K562 (cell line): ENCODE measurements at regions not wholly inside any gene's neighbourhood (a gene's known extent, or its start where the extent isn't known, plus 50 kb on each side); places are given as distances from the start of the nearest gene placed in this dataset.
"Not testable (repeated sequence)": the region's sequence is repeated elsewhere in the genome, so short reads cannot be mapped to it uniquely, and the experiment has no call there.

ENCODE experiments used
- ATAC-seq: fragments of 200-7000 bp; cut with Tn5 transposase; 3 replicates; pipeline ENCODE4 v1.9.1; 2020; ENCODE audit warnings: moderate library complexity
- BruUV-seq: library from RNA; stranded (reverse); fragments of 400-500 nt; replicated peaks from 2 replicates; lab custom pipeline; 2021; lab: Mats Ljungman, UMichigan
- CTCF ChIA-PET: fragments of 300-600 bp; formaldehyde crosslinking; extraction: SDS; loops from one replicate; lab custom pipeline; 2021; ENCODE audit warnings: low intra/inter-chr PET ratio; lab: Yijun Ruan, JAX
- POLR2A ChIA-PET: fragments of 300-600, 350-650 bp; sonication (Branson Sonifier 250); formaldehyde crosslinking; extraction: SDS; loops from one replicate; lab custom pipeline; 2021; ENCODE audit warnings: antibody characterized with exemption, inconsistent platforms; lab: Yijun Ruan, JAX
- DNase-seq, 4 experiments: peaks; one replicate each; pipeline versions ENCODE4 v3.0.0 to v3.0.0-alpha.2; 2011 to 2018; ENCODE audit warnings: low spot score in 3 of 4, mixed read lengths in 3 of 4; ENCODE audit errors: extremely low read depth in 1 of 4
- FAIRE-seq: peaks from 2 replicates; lab custom pipeline; 2011; peaks lifted over from hg19 to GRCh38; lab: Jason Lieb, UNC
- H2AFZ ChIP-seq: 2 replicates; pipeline ENCODE4 v1.6.0; 2011; ENCODE audit warnings: low read depth, low read length, control low read depth, inconsistent platforms
- H3K27ac ChIP-seq: fragments of 200-600 bp; 3 replicates; pipeline ENCODE4 v1.8.0; 2011; ENCODE audit warnings: low read depth, mild to moderate bottlenecking, control low read depth, inconsistent platforms, low read length, moderate library complexity, mixed read lengths; ENCODE audit errors: extremely low read depth
- H3K27me3 ChIP-seq, 2 experiments: fragments of 300-600 bp in 1 of 2; 2 replicates in 1 of 2; 3 replicates in 1 of 2; pipeline versions ENCODE4 v1.6.0 to v1.8.0; 2011; ENCODE audit warnings: inconsistent platforms in 2 of 2, low read length in 2 of 2, mild to moderate bottlenecking in 1 of 2, mixed read lengths in 1 of 2, moderate library complexity in 1 of 2; ENCODE audit not compliant: control insufficient read depth in 2 of 2, insufficient read depth in 2 of 2
- H3K36me3 ChIP-seq: fragments of 300-600 bp; 3 replicates; pipeline ENCODE4 v1.8.0; 2011; ENCODE audit warnings: mild to moderate bottlenecking, low read length, inconsistent platforms; ENCODE audit not compliant: control insufficient read depth, insufficient read depth
- H3K4me1 ChIP-seq, 2 experiments: fragments of 200-600 bp in 1 of 2; replicated peaks in 1 of 2; 2 replicates in 1 of 2; 3 replicates in 1 of 2; pipeline versions ENCODE4 v1.5.1 to v1.8.0; 2011; ENCODE audit warnings: inconsistent platforms in 2 of 2, low read length in 2 of 2, mild to moderate bottlenecking in 1 of 2, mixed read lengths in 1 of 2, moderate library complexity in 1 of 2; ENCODE audit not compliant: control insufficient read depth in 2 of 2, insufficient read depth in 2 of 2
- H3K4me2 ChIP-seq: 2 replicates; pipeline ENCODE4 v1.6.1; 2011; ENCODE audit warnings: low read length, control low read depth, inconsistent platforms, mixed read lengths; ENCODE audit not compliant: insufficient read depth
- H3K4me3 ChIP-seq: fragments of 200-600 bp; sonication (generic), shearing (Covaris generic); 2 replicates; pipeline ENCODE4 v1.5.1; 2016; ENCODE audit warnings: control low read depth, inconsistent platforms
- H3K79me2 ChIP-seq: fragments of 200-600 bp; 3 replicates; pipeline ENCODE4 v1.8.0; 2011; ENCODE audit warnings: low read length, inconsistent platforms; ENCODE audit not compliant: control insufficient read depth, insufficient read depth
- H3K9ac ChIP-seq, 2 experiments: 2 replicates each; pipeline versions ENCODE4 v1.6.0 to v1.6.1; 2011; ENCODE audit warnings: low read depth in 2 of 2, low read length in 2 of 2, control low read depth in 1 of 2, inconsistent platforms in 1 of 2, mild to moderate bottlenecking in 1 of 2, mixed read lengths in 1 of 2; ENCODE audit not compliant: insufficient read depth in 1 of 2
- H3K9me1 ChIP-seq: one replicate; pipeline ENCODE4 v1.6.0; 2011; ENCODE audit warnings: inconsistent platforms, mild to moderate bottlenecking, low read length, moderate library complexity; ENCODE audit not compliant: control insufficient read depth, insufficient read depth
- H3K9me3 ChIP-seq: replicated peaks from 2 replicates; pipeline ENCODE4 v1.5.1; 2011; ENCODE audit warnings: low read depth, low read length, inconsistent platforms; ENCODE audit not compliant: control insufficient read depth, insufficient read depth
- H4K20me1 ChIP-seq: replicated peaks from 2 replicates; pipeline ENCODE4 v1.6.1; 2011; ENCODE audit warnings: low read length, inconsistent platforms, mixed read lengths; ENCODE audit not compliant: control insufficient read depth, insufficient read depth
- GATA2 ChIP-seq: sonication (generic); formaldehyde crosslinking; IDR thresholded peaks from 2 replicates; pipeline ENCODE4 v1.4.0; 2020; ENCODE audit warnings: mild to moderate bottlenecking, missing genetic modification reagents
- ZNF318 ChIP-seq, 2 experiments: fragments of 450-650 bp; IDR thresholded peaks; 2 replicates each; pipeline ENCODE4 v1.6.1; 2016; ENCODE audit warnings: mild to moderate bottlenecking in 2 of 2, borderline replicate concordance in 1 of 2, low read depth in 1 of 2, moderate library complexity in 1 of 2
- ZNF592 ChIP-seq: fragments of 450-650 bp; IDR thresholded peaks from 2 replicates; pipeline ENCODE4 v1.6.1; 2017; ENCODE audit warnings: antibody characterized with exemption, mild to moderate bottlenecking
- WGBS: fragments of 100-300 bp; shearing (Covaris generic); methylation state at CpG from one replicate; pipeline ENCODE4 v1.1.6; 2016; ENCODE audit warnings: low coverage, mixed read lengths; ENCODE audit not compliant: insufficient coverage; ENCODE audit errors: missing lambda C conversion rate; 5-methylcytosine and 5-hydroxymethylcytosine counted together
- in situ Hi-C: fragments of 300-500 bp; cut with MboI; formaldehyde crosslinking; loops from 4 replicates; pipeline ENCODE4 v1.15.0; 2018; ENCODE audit warnings: inconsistent platforms, mixed read lengths
- intact Hi-C: fragments of 100-400 bp; cut with micrococcal nuclease; formaldehyde crosslinking; loops from 2 replicates; pipeline ENCODE4 v1.14.2; 2022

GRCh38 chr4:3623106-3623505 is 90.9 kb upstream of the LRPAP1 start (continued):
- TF ChIP-seq ZNF318 (IDR thresholded peaks at IDR 0.05; ENCODE audit: borderline replicate concordance in 1 of 2, low read depth in 1 of 2) (no peak), GATA2 (CRISPR knock-in tag) (no peak), ZNF592 (no peak)

GRCh38 chr4:3620365-3620764 is 88.1 kb upstream of the LRPAP1 start:
- H3K27me3 ChIP-seq, CTCF ChIA-PET, intact Hi-C loops, H2AFZ ChIP-seq, H3K9ac ChIP-seq, H3K4me2 ChIP-seq, H3K36me3 ChIP-seq, BruUV-seq, H4K20me1 ChIP-seq, H3K79me2 ChIP-seq, H3K27ac ChIP-seq, H3K9me1 ChIP-seq, in situ Hi-C loops, H3K4me3 ChIP-seq, POLR2A ChIA-PET, H3K9me3 ChIP-seq, H3K4me1 ChIP-seq, ATAC-seq, DNase-seq, FAIRE-seq: not testable (repeated sequence)
- under 1% methylated on average over 6 of the region's 6 CpGs for WGBS
